Thoracic aorta (tissue), 2 donors: ENCODE measurements at regions not wholly inside any gene's neighbourhood (a gene's known extent, or its start where the extent isn't known, plus 50 kb on each side); places are given as distances from the start of the nearest gene placed in this dataset.
"Not testable (repeated sequence)": the region's sequence is repeated elsewhere in the genome, so short reads cannot be mapped to it uniquely, and the experiment has no call there.

ENCODE experiments used
- ATAC-seq: fragments of 150-250 bp; one replicate; pipeline ENCODE4 v1.8.0; 2017; ENCODE audit warnings: low read depth; ENCODE audit not compliant: insufficient number of reproducible peaks, low FRiP score
- DNase-seq: peaks from one replicate; pipeline ENCODE4 v3.0.0-alpha.2; 2020; ENCODE audit warnings: low spot score
- H3K27ac ChIP-seq, 2 donors: fragments of 200-600 bp; sonication (generic); 1 replicate in 1 of 2; 2 replicates in 1 of 2; pipeline ENCODE4 v1.5.1; 2016; ENCODE audit warnings: mild to moderate bottlenecking in 2 of 2, moderate library complexity in 2 of 2
- H3K27me3 ChIP-seq: fragments of 200-600 bp; sonication (generic); replicated peaks from 2 replicates; pipeline ENCODE4 v1.6.0; 2016; ENCODE audit warnings: mild to moderate bottlenecking; ENCODE audit not compliant: insufficient read depth
- H3K36me3 ChIP-seq: fragments of 200-600 bp; sonication (generic); one replicate; pipeline ENCODE4 v1.5.1; 2016
- H3K4me1 ChIP-seq, 2 donors: fragments of 200-600 bp; sonication (generic); 1 replicate in 1 of 2; 2 replicates in 1 of 2; pipeline versions ENCODE4 v1.5.1 to v1.6.0; 2016; ENCODE audit warnings: low read depth in 2 of 2, mild to moderate bottlenecking in 1 of 2; ENCODE audit not compliant: control insufficient read depth in 1 of 2
- H3K4me3 ChIP-seq: fragments of 200-600 bp; sonication (generic); 2 replicates; pipeline ENCODE4 v1.5.1; 2016; ENCODE audit warnings: mild to moderate bottlenecking
- H3K9me3 ChIP-seq: fragments of 200-600 bp; sonication (generic); 2 replicates; pipeline ENCODE4 v1.5.1; 2016
- TF ChIP-seq, protein P1 (sequence below): fragments of 200-600 bp; sonication (generic); IDR thresholded peaks from one replicate; pipeline ENCODE4 v1.5.1; 2019; ENCODE audit warnings: antibody characterized with exemption

DNA sequence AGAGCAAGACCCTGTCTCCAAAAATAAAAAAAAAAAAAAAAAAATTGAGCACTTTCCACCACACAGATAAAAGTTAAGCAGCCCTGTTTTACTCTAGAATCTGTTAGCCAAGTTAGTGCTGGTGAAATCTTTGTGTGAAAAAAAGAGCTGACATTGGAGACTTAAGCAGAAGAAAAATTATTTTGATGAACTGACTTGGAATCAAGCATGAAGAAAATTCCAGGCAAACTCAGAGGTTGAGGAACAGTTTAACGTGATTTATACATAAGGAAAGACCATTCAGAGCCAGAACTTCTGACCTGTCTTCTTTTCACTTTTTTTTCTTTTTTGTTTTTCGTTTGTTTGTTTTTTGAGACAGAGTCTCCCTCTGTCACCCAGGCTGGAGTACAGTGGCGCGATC is 79.6 kb upstream of the RBPJ start:
- H3K9me3 ChIP-seq: no peaks in the 10 kb centered on the region
- no peaks in the 10 kb centered on the region for H3K27me3 ChIP-seq
- no peak overlapping the region for H3K4me3 ChIP-seq
- ATAC-seq: no peak
- TF ChIP-seq, protein P1, sequence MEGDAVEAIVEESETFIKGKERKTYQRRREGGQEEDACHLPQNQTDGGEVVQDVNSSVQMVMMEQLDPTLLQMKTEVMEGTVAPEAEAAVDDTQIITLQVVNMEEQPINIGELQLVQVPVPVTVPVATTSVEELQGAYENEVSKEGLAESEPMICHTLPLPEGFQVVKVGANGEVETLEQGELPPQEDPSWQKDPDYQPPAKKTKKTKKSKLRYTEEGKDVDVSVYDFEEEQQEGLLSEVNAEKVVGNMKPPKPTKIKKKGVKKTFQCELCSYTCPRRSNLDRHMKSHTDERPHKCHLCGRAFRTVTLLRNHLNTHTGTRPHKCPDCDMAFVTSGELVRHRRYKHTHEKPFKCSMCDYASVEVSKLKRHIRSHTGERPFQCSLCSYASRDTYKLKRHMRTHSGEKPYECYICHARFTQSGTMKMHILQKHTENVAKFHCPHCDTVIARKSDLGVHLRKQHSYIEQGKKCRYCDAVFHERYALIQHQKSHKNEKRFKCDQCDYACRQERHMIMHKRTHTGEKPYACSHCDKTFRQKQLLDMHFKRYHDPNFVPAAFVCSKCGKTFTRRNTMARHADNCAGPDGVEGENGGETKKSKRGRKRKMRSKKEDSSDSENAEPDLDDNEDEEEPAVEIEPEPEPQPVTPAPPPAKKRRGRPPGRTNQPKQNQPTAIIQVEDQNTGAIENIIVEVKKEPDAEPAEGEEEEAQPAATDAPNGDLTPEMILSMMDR: no peak
- H3K36me3 ChIP-seq: no peaks in the 10 kb centered on the region
- no peak for DNase-seq
- peaks cover 11 to 19% of the 10 kb centered on the region in 2 donors for H3K4me1 ChIP-seq
- H3K27ac ChIP-seq: no peak overlapping the region

DNA sequence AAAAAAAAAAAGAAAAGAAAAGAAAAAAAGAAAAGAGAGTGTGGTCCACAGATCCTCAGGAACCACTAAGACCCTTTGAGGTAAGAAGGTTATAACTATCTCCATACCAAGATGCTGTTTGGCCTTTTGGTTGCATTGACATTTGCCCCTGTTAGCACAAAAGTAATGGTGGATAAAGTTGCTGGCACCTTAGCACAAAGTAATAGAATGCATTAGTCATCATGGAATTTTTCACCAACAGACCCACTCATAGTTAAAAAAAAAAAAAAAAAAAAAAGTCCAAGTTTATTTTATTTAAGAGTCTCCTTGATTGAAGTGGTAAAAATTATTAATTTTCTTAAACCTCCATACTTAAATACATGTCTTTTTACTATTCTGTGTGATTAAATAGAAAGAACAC is 78.4 kb upstream of the RBPJ start:
- ATAC-seq (no peak), DNase-seq (no peak)
- Histone ChIP-seq H3K27ac (no peak overlapping the region), H3K36me3 (no peaks in the 10 kb centered on the region), H3K27me3 (no peaks in the 10 kb centered on the region), H3K4me3 (no peak overlapping the region), H3K9me3 (no peaks in the 10 kb centered on the region), H3K4me1 (peaks cover 11 to 19% of the 10 kb centered on the region in 2 donors)
- TF ChIP-seq, protein P1: no peak

DNA sequence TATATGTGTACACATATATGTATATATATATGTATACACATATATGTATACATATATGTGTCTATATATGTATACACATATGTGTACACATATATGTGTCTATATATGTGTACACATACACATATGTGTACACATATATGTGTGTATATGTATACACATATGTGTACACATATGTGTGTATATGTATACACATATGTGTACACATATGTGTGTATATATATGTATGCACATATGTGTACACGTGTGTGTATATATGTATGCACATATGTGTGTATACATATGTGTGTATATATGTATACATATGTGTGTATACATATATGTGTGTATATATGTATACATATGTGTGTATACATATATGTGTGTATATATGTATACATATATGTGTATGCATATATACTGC is 76.7 kb upstream of the RBPJ start:
- not testable (repeated sequence) for H3K27ac ChIP-seq, ATAC-seq, H3K4me3 ChIP-seq, H3K4me1 ChIP-seq, DNase-seq, H3K36me3 ChIP-seq, H3K9me3 ChIP-seq, H3K27me3 ChIP-seq

DNA sequence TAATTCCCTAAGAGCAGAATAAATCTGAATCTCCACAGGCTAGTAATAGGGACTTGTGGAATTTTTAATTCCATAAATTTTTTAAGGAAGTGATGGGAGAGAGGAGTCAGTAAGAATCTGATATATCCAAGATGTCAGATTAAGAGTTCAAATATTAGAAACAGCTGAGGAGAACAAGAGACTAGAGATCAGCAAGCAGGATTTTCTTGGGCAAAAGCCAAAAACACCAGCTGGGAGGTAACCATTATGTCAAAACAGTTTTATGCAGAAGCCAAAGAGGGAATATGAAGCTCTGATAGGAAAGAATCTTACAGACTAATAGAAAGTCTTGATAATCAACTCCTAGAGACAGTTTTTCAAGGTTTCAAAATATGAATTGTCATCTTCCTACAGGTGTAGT is 72.2 kb upstream of the RBPJ start:
- no peak overlapping the region for H3K4me3 ChIP-seq
- H3K27ac ChIP-seq: no peak overlapping the region
- no peaks in the 10 kb centered on the region for H3K27me3 ChIP-seq
- H3K9me3 ChIP-seq: no peaks in the 10 kb centered on the region
- DNase-seq: no peak
- ATAC-seq: no peak
- no peaks in the 10 kb centered on the region for H3K4me1 ChIP-seq
- no peaks in the 10 kb centered on the region for H3K36me3 ChIP-seq
- TF ChIP-seq, protein P1: no peak

DNA sequence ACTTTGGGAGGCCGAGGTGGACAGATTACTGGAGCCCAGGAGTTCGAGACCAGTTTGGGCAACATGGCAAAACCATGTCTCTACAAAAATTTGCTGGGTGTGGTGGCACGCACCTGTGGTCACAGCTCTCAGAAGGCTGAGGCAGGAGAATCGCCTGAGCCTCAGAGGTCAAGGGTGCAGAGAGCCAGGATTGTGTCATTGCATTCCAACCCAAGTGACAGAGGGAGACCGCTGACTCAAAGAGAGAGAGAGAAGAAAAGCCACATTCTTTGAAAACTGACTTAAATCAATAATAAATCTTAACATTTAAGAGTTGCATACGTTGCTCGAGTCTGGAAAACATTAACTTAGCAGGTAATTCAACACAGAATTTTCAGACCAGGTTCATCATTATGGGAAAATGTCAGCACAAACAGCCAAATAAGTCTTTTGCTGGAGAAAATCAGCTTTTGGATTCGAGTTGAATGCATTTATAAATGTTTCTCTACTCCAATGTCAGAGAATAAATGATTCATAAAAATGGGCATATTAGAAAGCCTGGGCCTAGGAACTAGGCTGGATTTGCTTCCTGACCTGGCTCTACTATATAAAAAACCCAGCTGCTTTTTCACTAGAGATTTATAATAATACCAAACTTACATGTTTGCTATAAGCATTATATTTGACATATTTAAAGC is 68.3 kb upstream of the RBPJ start:
- TF ChIP-seq, protein P1: no peak
- no peak for ATAC-seq

DNA sequence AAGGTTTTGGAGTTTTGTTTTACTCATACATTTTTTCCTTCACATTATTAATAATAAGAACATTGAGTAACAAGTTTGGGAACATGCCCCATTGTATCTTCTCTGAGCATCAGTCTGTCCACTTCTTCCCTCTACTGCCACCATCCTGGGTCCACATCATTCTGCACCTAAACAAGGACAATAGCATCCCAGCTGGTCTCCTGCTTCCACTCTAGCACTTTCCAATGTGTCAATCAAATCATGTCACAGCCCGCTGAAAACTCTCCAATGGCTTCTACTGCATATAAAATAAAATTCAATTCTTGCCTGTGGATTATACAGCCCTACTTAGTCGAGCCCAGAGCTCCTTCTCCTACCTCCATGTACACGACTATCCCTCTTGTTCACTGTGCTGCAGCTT is 66.8 kb upstream of the RBPJ start:
- Histone ChIP-seq H3K9me3 (no peaks in the 10 kb centered on the region), H3K4me3 (no peak overlapping the region), H3K27ac (no peak overlapping the region), H3K4me1 (no peaks in the 10 kb centered on the region), H3K27me3 (no peaks in the 10 kb centered on the region), H3K36me3 (no peaks in the 10 kb centered on the region)
- ATAC-seq (no peak), DNase-seq (no peak)
- TF ChIP-seq, protein P1: no peak

More for the DNA sequence above, 68.3 kb upstream of the RBPJ start:
- H3K9me3 ChIP-seq: no peaks in the 10 kb centered on the region
- DNase-seq: no peak
- H3K4me1 ChIP-seq: no peaks in the 10 kb centered on the region
- H3K36me3 ChIP-seq: no peaks in the 10 kb centered on the region
- H3K4me3 ChIP-seq: no peak overlapping the region
- no peak overlapping the region for H3K27ac ChIP-seq
- H3K27me3 ChIP-seq: no peaks in the 10 kb centered on the region
